H1 (cell line): ENCODE measurements at regions not wholly inside any gene's neighbourhood (a gene's known extent, or its start where the extent isn't known, plus 50 kb on each side); places are given as distances from the start of the nearest gene placed in this dataset.
"Not testable (repeated sequence)": the region's sequence is repeated elsewhere in the genome, so short reads cannot be mapped to it uniquely, and the experiment has no call there.

Experiments
- CTCF ChIA-PET: fragments of 300-600 bp; sonication (Branson Sonifier 250); formaldehyde crosslinking; loops from one replicate; lab custom pipeline; 2021; ENCODE audit not compliant: partially characterized antibody; lab: Charles Lee
- POLR2A ChIA-PET: fragments of 300-600 bp; sonication (Branson Sonifier 250); formaldehyde crosslinking; loops from one replicate; lab custom pipeline; 2021; ENCODE audit warnings: inconsistent platforms; ENCODE audit not compliant: partially characterized antibody; lab: Charles Lee
- DNase-seq, 2 experiments: peaks; one replicate each; pipeline versions ENCODE4 v3.0.0 to v3.0.0-alpha.2; 2010 to 2022; ENCODE audit warnings: low spot score in 2 of 2, low read depth in 1 of 2, mixed read lengths in 1 of 2
- FAIRE-seq: peaks from 2 replicates; lab custom pipeline; 2011; peaks lifted over from hg19 to GRCh38; lab: Jason Lieb, UNC
- H2AFZ ChIP-seq: 2 replicates; pipeline ENCODE4 v1.8.1; 2012; ENCODE audit warnings: low read length, inconsistent platforms
- H2AK5ac ChIP-seq: 2 replicates; pipeline ENCODE4 v1.6.1; 2013; ENCODE audit warnings: low read depth, low read length
- H2BK120ac ChIP-seq: replicated peaks from 2 replicates; pipeline ENCODE3; 2013; ENCODE audit warnings: low read depth, low read length, inconsistent platforms
- H2BK12ac ChIP-seq: 2 replicates; pipeline ENCODE4 v1.6.1; 2013; ENCODE audit warnings: low read depth, low read length
- H2BK15ac ChIP-seq: 2 replicates; pipeline ENCODE4 v1.6.1; 2013; ENCODE audit warnings: low read length
- H2BK20ac ChIP-seq: 2 replicates; pipeline ENCODE4 v1.6.1; 2013; ENCODE audit warnings: low read length
- H2BK5ac ChIP-seq: 2 replicates; pipeline ENCODE4 v1.6.1; 2013; ENCODE audit warnings: low read depth, low read length
- H3K14ac ChIP-seq: 2 replicates; pipeline ENCODE4 v1.6.1; 2013; ENCODE audit warnings: inconsistent platforms; ENCODE audit not compliant: insufficient read length
- H3K18ac ChIP-seq: 2 replicates; pipeline ENCODE4 v1.6.1; 2013; ENCODE audit warnings: low read length; ENCODE audit errors: extremely low read depth
- H3K23ac ChIP-seq: 2 replicates; pipeline ENCODE4 v1.6.1; 2013; ENCODE audit warnings: inconsistent platforms; ENCODE audit not compliant: insufficient read length
- H3K23me2 ChIP-seq: 2 replicates; pipeline ENCODE4 v1.6.1; 2013; ENCODE audit warnings: low read depth, low read length
- H3K27ac ChIP-seq: 2 replicates; pipeline ENCODE4 v1.6.1; 2011; ENCODE audit warnings: low read depth, low read length, inconsistent platforms
- H3K27me3 ChIP-seq, 4 experiments: replicated peaks in 1 of 4; 1 replicate in 1 of 4; 2 replicates in 3 of 4; pipeline versions ENCODE4 v1.6.1 to v1.8.1; 2011 to 2013; ENCODE audit warnings: low read length in 3 of 4, mild to moderate bottlenecking in 3 of 4, inconsistent platforms in 2 of 4, mixed read lengths in 2 of 4, moderate library complexity in 1 of 4; ENCODE audit not compliant: control insufficient read depth in 3 of 4, insufficient read depth in 3 of 4; ENCODE audit errors: extremely low read depth in 1 of 4
- H3K36me3 ChIP-seq, 4 experiments: 2 replicates each; pipeline versions ENCODE4 v1.6.1 to v1.8.1; 2011 to 2013; ENCODE audit warnings: mild to moderate bottlenecking in 4 of 4, low read length in 3 of 4, moderate library complexity in 2 of 4, control low read depth in 1 of 4, inconsistent platforms in 1 of 4; ENCODE audit not compliant: insufficient read depth in 4 of 4, control insufficient read depth in 2 of 4
- H3K4ac ChIP-seq: replicated peaks from 2 replicates; pipeline ENCODE3; 2013; ENCODE audit warnings: low read length, low read depth, mixed read lengths, inconsistent platforms; ENCODE audit not compliant: insufficient read length
- H3K4me1 ChIP-seq, 4 experiments: replicated peaks in 1 of 4; 1 replicate in 1 of 4; 2 replicates in 3 of 4; pipeline versions ENCODE4 v1.6.1 to v1.8.1; 2011 to 2013; ENCODE audit warnings: low read length in 3 of 4, inconsistent platforms in 2 of 4, mixed read lengths in 1 of 4; ENCODE audit not compliant: insufficient read depth in 4 of 4, control insufficient read depth in 3 of 4
- H3K4me2 ChIP-seq, 2 experiments: 2 replicates each; pipeline versions ENCODE4 v1.6.1 to v1.8.1; 2011 to 2013; ENCODE audit warnings: low read depth in 2 of 2, low read length in 2 of 2, control low read depth in 1 of 2, inconsistent platforms in 1 of 2, mild to moderate bottlenecking in 1 of 2; ENCODE audit not compliant: insufficient read depth in 1 of 2
- H3K4me3 ChIP-seq, 4 experiments: fragments of 200-600, 300-600 bp in 1 of 4; sonication (generic), shearing (Covaris generic), sonication (Bioruptor Twin) in 1 of 4; 2 replicates each; pipeline versions ENCODE4 v1.5.1 to v1.8.1; 2011 to 2016; ENCODE audit warnings: low read length in 4 of 4, low read depth in 3 of 4, control low read depth in 2 of 4, inconsistent platforms in 2 of 4, mild to moderate bottlenecking in 2 of 4, mixed read lengths in 1 of 4, moderate library complexity in 1 of 4; ENCODE audit not compliant: insufficient read depth in 2 of 4; ENCODE audit errors: extremely low read depth in 1 of 4
- H3K56ac ChIP-seq: replicated peaks from 2 replicates; pipeline ENCODE3; 2013; ENCODE audit warnings: low read depth, mild to moderate bottlenecking, mixed read lengths, low read length, inconsistent platforms; ENCODE audit not compliant: insufficient read length
- H3K79me1 ChIP-seq: 2 replicates; pipeline ENCODE4 v1.6.1; 2013; ENCODE audit warnings: low read depth, low read length, control low read depth
- H3K79me2 ChIP-seq, 2 experiments: 2 replicates each; pipeline versions ENCODE4 v1.6.1 to v1.8.1; 2012 to 2013; ENCODE audit warnings: low read length in 2 of 2, mild to moderate bottlenecking in 2 of 2, inconsistent platforms in 1 of 2; ENCODE audit not compliant: insufficient read depth in 2 of 2, control insufficient read depth in 1 of 2
- H3K9ac ChIP-seq, 4 experiments: replicated peaks in 1 of 4; 1 replicate in 1 of 4; 2 replicates in 3 of 4; pipeline versions ENCODE4 v1.6.1 to v1.8.1; 2011 to 2013; ENCODE audit warnings: low read depth in 3 of 4, low read length in 3 of 4, control low read depth in 2 of 4, mild to moderate bottlenecking in 2 of 4, moderate library complexity in 2 of 4, inconsistent platforms in 1 of 4; ENCODE audit errors: extremely low read depth in 1 of 4
- H3K9me3 ChIP-seq, 2 experiments: 2 replicates each; pipeline versions ENCODE4 v1.6.1 to v1.8.1; 2012 to 2013; ENCODE audit warnings: mild to moderate bottlenecking in 2 of 2, moderate library complexity in 2 of 2, control low read depth in 1 of 2, inconsistent platforms in 1 of 2, low read depth in 1 of 2, low read length in 1 of 2, mixed read lengths in 1 of 2; ENCODE audit not compliant: insufficient read depth in 2 of 2
- H4K20me1 ChIP-seq, 2 experiments: replicated peaks in 1 of 2; 2 replicates each; pipeline versions ENCODE3 to v1.8.1; 2011 to 2013; ENCODE audit warnings: inconsistent platforms in 2 of 2, low read length in 2 of 2, mild to moderate bottlenecking in 1 of 2; ENCODE audit not compliant: insufficient read depth in 2 of 2, control insufficient read depth in 1 of 2
- H4K5ac ChIP-seq: 2 replicates; pipeline ENCODE4 v1.6.1; 2013; ENCODE audit warnings: low read length, low read depth, mixed read lengths, inconsistent platforms; ENCODE audit not compliant: insufficient read length
- H4K8ac ChIP-seq: 2 replicates; pipeline ENCODE4 v1.8.0; 2013; ENCODE audit warnings: mild to moderate bottlenecking, moderate library complexity, low read length, inconsistent platforms; ENCODE audit not compliant: insufficient read depth; ENCODE audit errors: extremely low read depth
- H4K91ac ChIP-seq: replicated peaks from 2 replicates; pipeline ENCODE3; 2013; ENCODE audit warnings: low read length, mixed read lengths, inconsistent platforms; ENCODE audit not compliant: insufficient read length
- WGBS, 2 experiments: shearing (Covaris generic) in 1 of 2; methylation state at CpG; one replicate each; pipeline versions ENCODE4 v1.1.6 to v1.1.7; 2013 to 2015; ENCODE audit warnings: low lambda C conversion rate in 2 of 2, mixed read lengths in 2 of 2, inconsistent platforms in 1 of 2, low coverage in 1 of 2, missing lambda C conversion rate in 1 of 2; ENCODE audit not compliant: insufficient replicate concordance in 2 of 2, insufficient coverage in 1 of 2, insufficient read length in 1 of 2; ENCODE audit errors: extremely low coverage in 1 of 2, missing lambda C conversion rate in 1 of 2; 5-methylcytosine and 5-hydroxymethylcytosine counted together

GRCh38 chr20:29500738-29501137 is 1756.7 kb upstream of the DEFB115 start:
- H3K79me2 ChIP-seq, H3K27me3 ChIP-seq, H4K91ac ChIP-seq, H3K56ac ChIP-seq, H2AK5ac ChIP-seq, H3K4me2 ChIP-seq, FAIRE-seq, H3K4ac ChIP-seq, H2BK12ac ChIP-seq, H2BK20ac ChIP-seq, H2BK5ac ChIP-seq, H4K5ac ChIP-seq, H3K4me3 ChIP-seq, H3K79me1 ChIP-seq, H3K27ac ChIP-seq, H3K23ac ChIP-seq, H3K14ac ChIP-seq, DNase-seq, H2BK120ac ChIP-seq, H3K36me3 ChIP-seq, H3K9ac ChIP-seq, H2AFZ ChIP-seq, H2BK15ac ChIP-seq, H3K18ac ChIP-seq, H4K8ac ChIP-seq, CTCF ChIA-PET, H3K4me1 ChIP-seq, H3K23me2 ChIP-seq, POLR2A ChIA-PET, H4K20me1 ChIP-seq: not testable (repeated sequence)
- 60% methylated on average over 3 of the region's 3 CpGs; no CpG with 5 or more reads in 1 of the 2 experiments for WGBS, 2 experiments
- H3K9me3 ChIP-seq, result peaks cover 6 to 37% of the 10 kb centered on the region in 2 experiments

- H3K4me2 ChIP-seq, H3K27me3 ChIP-seq, H3K56ac ChIP-seq, H3K4me1 ChIP-seq, H3K23me2 ChIP-seq, DNase-seq, H4K8ac ChIP-seq, H4K20me1 ChIP-seq, H3K79me1 ChIP-seq, H3K4me3 ChIP-seq, H3K4ac ChIP-seq, H2AK5ac ChIP-seq, H3K79me2 ChIP-seq, H3K36me3 ChIP-seq, POLR2A ChIA-PET, H4K91ac ChIP-seq, H4K5ac ChIP-seq, H2BK120ac ChIP-seq, H2BK20ac ChIP-seq, H3K27ac ChIP-seq, CTCF ChIA-PET, H3K23ac ChIP-seq, H2AFZ ChIP-seq, H3K18ac ChIP-seq, H3K9ac ChIP-seq, FAIRE-seq, H2BK12ac ChIP-seq, H2BK15ac ChIP-seq, H3K14ac ChIP-seq, H2BK5ac ChIP-seq: not testable (repeated sequence)
- peaks cover 27 to 30% of the 10 kb centered on the region in 2 experiments for H3K9me3 ChIP-seq
- 78% methylated on average over 13 of the region's 13 CpGs; no CpG with 5 or more reads in 1 of the 2 experiments for WGBS, 2 experiments
Observed at GRCh38 chr20:29514634-29515033, 1742.8 kb upstream of the DEFB115 start.
